BE2C (cell line): ENCODE measurements at regions not wholly inside any gene's neighbourhood (a gene's known extent, or its start where the extent isn't known, plus 50 kb on each side); places are given as distances from the start of the nearest gene placed in this dataset.

ENCODE experiments used
- DNase-seq: peaks from one replicate; pipeline ENCODE4 v3.0.0-alpha.2; 2020
- H3K27me3 ChIP-seq: fragments of 250-450 bp; sonication (Bioruptor Pico); 2 replicates; pipeline ENCODE4 v1.5.1; 2020; ENCODE audit warnings: mild to moderate bottlenecking
- H3K36me3 ChIP-seq: fragments of 250-450 bp; sonication (Bioruptor Pico); 2 replicates; pipeline ENCODE4 v1.5.1; 2020; ENCODE audit warnings: mild to moderate bottlenecking
- H3K4me1 ChIP-seq: fragments of 250-450 bp; sonication (Bioruptor Pico); 2 replicates; pipeline ENCODE4 v1.5.1; 2020
- H3K4me3 ChIP-seq: 2 replicates; pipeline ENCODE4 v1.5.1; 2011; ENCODE audit warnings: low read depth, low read length
- H3K9me3 ChIP-seq: fragments of 250-450 bp; sonication (Bioruptor Pico); 2 replicates; pipeline ENCODE4 v1.5.1; 2020
- CTCF ChIP-seq: IDR thresholded peaks from 2 replicates; pipeline ENCODE4 v1.5.1; 2012; ENCODE audit warnings: mild to moderate bottlenecking, low read depth, low read length

- TF ChIP-seq CTCF, result no peak
- Histone ChIP-seq H3K9me3 (no peaks in the 10 kb centered on the region), H3K36me3 (no peaks in the 10 kb centered on the region), H3K4me3 (no peak overlapping the region), H3K4me1 (no peaks in the 10 kb centered on the region), H3K27me3 (no peaks in the 10 kb centered on the region)
- no peak for DNase-seq
These were observed 83.5 kb upstream of the INHBA start for GRCh38 chr7:41786404-41786803.

GRCh38 chr7:41785840-41786239 is 83.0 kb upstream of the INHBA start:
- H3K4me1 ChIP-seq, result no peaks in the 10 kb centered on the region
- no peaks in the 10 kb centered on the region for H3K36me3 ChIP-seq
- no peak overlapping the region for H3K4me3 ChIP-seq
- no peak for DNase-seq
- no peak for TF ChIP-seq CTCF
- H3K27me3 ChIP-seq, result no peaks in the 10 kb centered on the region
- no peaks in the 10 kb centered on the region for H3K9me3 ChIP-seq

- Histone ChIP-seq H3K4me1 (no peaks in the 10 kb centered on the region), H3K4me3 (no peak overlapping the region), H3K27me3 (no peaks in the 10 kb centered on the region), H3K36me3 (no peaks in the 10 kb centered on the region), H3K9me3 (no peaks in the 10 kb centered on the region)
- no peak for DNase-seq
- no peak for TF ChIP-seq CTCF
These were observed 82.4 kb upstream of the INHBA start for GRCh38 chr7:41785265-41785664.

GRCh38 chr7:41779918-41780317 is 77.0 kb upstream of the INHBA start:
- Histone ChIP-seq H3K9me3 (no peaks in the 10 kb centered on the region), H3K4me1 (no peaks in the 10 kb centered on the region), H3K36me3 (no peaks in the 10 kb centered on the region), H3K4me3 (no peak overlapping the region), H3K27me3 (no peaks in the 10 kb centered on the region)
- TF ChIP-seq CTCF, result no peak
- no peak for DNase-seq

GRCh38 chr7:41777894-41778596 is 75.2 kb upstream of the INHBA start:
- Histone ChIP-seq H3K27me3 (no peaks in the 10 kb centered on the region), H3K4me3 (no peak overlapping the region), H3K9me3 (no peaks in the 10 kb centered on the region), H3K4me1 (no peaks in the 10 kb centered on the region), H3K36me3 (no peaks in the 10 kb centered on the region)
- no peak for TF ChIP-seq CTCF
- DNase-seq, result no peak

GRCh38 chr7:41774966-41775365 is 72.1 kb upstream of the INHBA start:
- Histone ChIP-seq H3K36me3 (no peaks in the 10 kb centered on the region), H3K9me3 (no peaks in the 10 kb centered on the region), H3K4me3 (no peak overlapping the region), H3K27me3 (no peaks in the 10 kb centered on the region), H3K4me1 (no peaks in the 10 kb centered on the region)
- no peak for TF ChIP-seq CTCF
- DNase-seq, result no peak
